DND-41 (cell line): ENCODE measurements at regions not wholly inside any gene's neighbourhood (a gene's known extent, or its start where the extent isn't known, plus 50 kb on each side); places are given as distances from the start of the nearest gene placed in this dataset.

Experiments
- ATAC-seq: fragments of 200-7000 bp; cut with Tn5 transposase; 3 replicates; pipeline ENCODE4 v1.9.1; 2021; ENCODE audit warnings: low read depth; ENCODE audit not compliant: insufficient read depth
- DNase-seq: peaks from one replicate; pipeline ENCODE4 v3.0.0-alpha.2; 2020
- H2AFZ ChIP-seq: 2 replicates; pipeline ENCODE4 v1.6.0; 2012; ENCODE audit warnings: low read depth, low read length
- H3K27ac ChIP-seq: 2 replicates; pipeline ENCODE4 v1.5.1; 2012; ENCODE audit warnings: low read length, inconsistent platforms
- H3K27me3 ChIP-seq: fragments of 200-600 bp; sonication (generic); 2 replicates; pipeline ENCODE4 v1.6.0; 2012; ENCODE audit warnings: low read length, mild to moderate bottlenecking, inconsistent platforms; ENCODE audit not compliant: insufficient read depth, poor library complexity
- H3K36me3 ChIP-seq: 2 replicates; pipeline ENCODE4 v1.5.1; 2012; ENCODE audit warnings: low read length, inconsistent platforms; ENCODE audit not compliant: insufficient read depth
- H3K4me1 ChIP-seq: 2 replicates; pipeline ENCODE4 v1.5.1; 2012; ENCODE audit warnings: mild to moderate bottlenecking, low read length; ENCODE audit not compliant: insufficient read depth
- H3K4me2 ChIP-seq: 2 replicates; pipeline ENCODE4 v1.6.0; 2012; ENCODE audit warnings: mild to moderate bottlenecking, moderate library complexity, low read length, inconsistent platforms; ENCODE audit not compliant: insufficient read depth
- H3K4me3 ChIP-seq, 2 experiments: fragments of 200-600 bp in 1 of 2; shearing (Covaris generic) in 1 of 2; 2 replicates each; pipeline ENCODE4 v1.5.1; 2012 to 2016; ENCODE audit warnings: inconsistent platforms in 2 of 2, low read length in 2 of 2, mild to moderate bottlenecking in 2 of 2, low read depth in 1 of 2, moderate library complexity in 1 of 2
- H3K79me2 ChIP-seq: 2 replicates; pipeline ENCODE4 v1.6.0; 2012; ENCODE audit warnings: low read length, inconsistent platforms; ENCODE audit not compliant: insufficient read depth
- H3K9ac ChIP-seq: 2 replicates; pipeline ENCODE4 v1.6.0; 2012; ENCODE audit warnings: low read depth, mild to moderate bottlenecking, inconsistent platforms, low read length, moderate library complexity
- H3K9me3 ChIP-seq: 2 replicates; pipeline ENCODE4 v1.5.1; 2012; ENCODE audit warnings: low read length, moderate library complexity, mild to moderate bottlenecking, inconsistent platforms; ENCODE audit not compliant: insufficient read depth, severe bottlenecking
- H4K20me1 ChIP-seq: 2 replicates; pipeline ENCODE4 v1.6.0; 2012; ENCODE audit warnings: low read length; ENCODE audit not compliant: insufficient read depth
- CTCF ChIP-seq: IDR thresholded peaks from 2 replicates; pipeline ENCODE4 v1.5.1; 2012; ENCODE audit warnings: borderline replicate concordance, low read length, moderate library complexity, mild to moderate bottlenecking; ENCODE audit not compliant: poor library complexity, severe bottlenecking; ENCODE audit errors: extremely low read depth
- EZH2 ChIP-seq: IDR thresholded peaks from 3 replicates; pipeline ENCODE4 v1.6.1; 2012; ENCODE audit warnings: borderline replicate concordance, low read depth, mild to moderate bottlenecking, moderate library complexity, low read length, inconsistent platforms; ENCODE audit not compliant: severe bottlenecking

DNA sequence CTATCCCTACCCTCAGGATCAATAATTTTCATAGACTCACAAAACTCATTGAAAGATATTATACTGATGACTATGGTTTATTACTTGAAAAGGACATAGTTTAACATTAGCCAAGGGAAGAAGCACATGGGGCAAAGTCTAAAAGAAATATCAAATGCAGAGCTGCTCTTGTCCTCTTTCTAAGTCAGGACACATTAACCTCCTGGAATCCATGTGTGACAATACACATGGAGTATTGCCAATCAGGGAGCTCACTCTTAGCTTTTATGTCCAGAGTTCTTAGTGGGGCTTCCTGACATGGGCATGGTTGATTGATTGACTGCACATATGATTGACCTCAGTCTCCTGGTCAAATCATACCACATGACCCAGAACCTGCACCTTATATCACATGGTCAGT, 165.5 kb upstream of the COX7C start:
- no peak overlapping the region for H3K4me3 ChIP-seq
- H2AFZ ChIP-seq = no peak overlapping the region
- H3K4me2 ChIP-seq = no peak overlapping the region
- no peak overlapping the region for H3K27ac ChIP-seq
- no peaks in the 10 kb centered on the region for H3K79me2 ChIP-seq
- no peaks in the 10 kb centered on the region for H4K20me1 ChIP-seq
- no peak for TF ChIP-seq EZH2
- no peak for TF ChIP-seq CTCF
- no peaks in the 10 kb centered on the region for H3K36me3 ChIP-seq
- H3K27me3 ChIP-seq = no peaks in the 10 kb centered on the region
- ATAC-seq = no peak
- no peaks in the 10 kb centered on the region for H3K4me1 ChIP-seq
- H3K9ac ChIP-seq = no peak overlapping the region
- no peak for DNase-seq
- H3K9me3 ChIP-seq = no peaks in the 10 kb centered on the region

GRCh38 chr5:86460519-86460918, 157.2 kb upstream of the COX7C start:
- no peak for TF ChIP-seq CTCF
- TF ChIP-seq EZH2 = no peak
- no peak overlapping the region for H2AFZ ChIP-seq
- DNase-seq (no peak), ATAC-seq (no peak)
- H3K36me3 ChIP-seq = no peaks in the 10 kb centered on the region
- H3K4me1 ChIP-seq = no peaks in the 10 kb centered on the region
- peaks cover 12% of the 10 kb centered on the region for H3K9me3 ChIP-seq
- no peak overlapping the region for H3K9ac ChIP-seq
- H3K4me3 ChIP-seq = no peak overlapping the region
- no peaks in the 10 kb centered on the region for H4K20me1 ChIP-seq
- no peak overlapping the region for H3K4me2 ChIP-seq
- H3K27me3 ChIP-seq = no peaks in the 10 kb centered on the region
- no peak overlapping the region for H3K27ac ChIP-seq
- H3K79me2 ChIP-seq = no peaks in the 10 kb centered on the region

DNA sequence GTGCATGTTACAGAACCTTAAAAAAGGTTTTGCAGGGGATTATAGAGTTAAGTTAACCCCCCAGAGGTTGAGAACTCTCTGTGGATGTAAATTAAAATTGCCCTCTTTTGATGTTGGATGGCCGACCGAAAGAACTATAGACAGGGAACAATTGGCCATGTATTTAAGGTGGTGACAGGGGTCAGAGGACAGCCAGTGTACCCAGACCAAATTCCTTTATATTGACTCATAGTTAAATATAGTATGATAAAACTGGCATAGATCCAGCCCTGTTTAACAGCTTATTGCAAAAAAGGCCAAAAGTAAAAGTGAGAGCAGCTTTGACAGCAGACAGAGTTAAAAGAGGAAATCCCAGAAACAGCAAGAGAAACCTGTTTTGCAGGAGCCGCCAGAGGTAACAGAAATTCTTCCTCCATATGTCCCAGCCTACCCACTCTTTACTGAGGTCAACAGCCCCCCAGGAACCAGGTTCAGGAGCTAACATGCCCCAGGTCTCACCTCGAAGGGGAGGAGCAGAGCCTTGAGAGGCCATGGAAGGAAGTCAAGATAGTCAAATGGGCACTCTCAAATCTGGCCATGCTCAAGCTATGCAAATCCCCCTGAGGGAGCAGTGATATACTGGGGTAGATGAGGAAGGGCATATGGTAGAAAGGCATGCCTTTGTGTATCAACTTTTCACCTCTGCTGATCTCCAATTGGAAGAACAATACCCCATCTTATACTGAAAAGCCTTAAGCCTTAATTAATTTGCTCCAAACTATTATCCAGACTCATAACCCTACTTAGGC, 156.4 kb upstream of the COX7C start:
- no peak for DNase-seq

More for the DNA sequence above, 156.4 kb upstream of the COX7C start:
- no peaks in the 10 kb centered on the region for H3K27me3 ChIP-seq
- H3K9me3 ChIP-seq = peaks cover 17% of the 10 kb centered on the region
- no peak for TF ChIP-seq EZH2
- no peak for TF ChIP-seq CTCF
- H4K20me1 ChIP-seq = no peaks in the 10 kb centered on the region
- no peak overlapping the region for H3K27ac ChIP-seq
- H3K4me3 ChIP-seq = no peak overlapping the region
- H3K4me1 ChIP-seq = no peaks in the 10 kb centered on the region
- no peak overlapping the region for H3K4me2 ChIP-seq
- no peak overlapping the region for H3K9ac ChIP-seq
- H3K36me3 ChIP-seq = no peaks in the 10 kb centered on the region
- no peak overlapping the region for H2AFZ ChIP-seq
- no peaks in the 10 kb centered on the region for H3K79me2 ChIP-seq
- ATAC-seq = no peak
